Neural cell (in vitro differentiated cells): ENCODE measurements at regions not wholly inside any gene's neighbourhood (a gene's known extent, or its start where the extent isn't known, plus 50 kb on each side); places are given as distances from the start of the nearest gene placed in this dataset.

Source experiments
- CTCF ChIP-seq: fragments of 450-650 bp; IDR thresholded peaks from 2 replicates; pipeline ENCODE4 v1.5.1; 2014; ENCODE audit warnings: antibody characterized with exemption, mild to moderate bottlenecking, moderate library complexity; ENCODE audit not compliant: poor library complexity, severe bottlenecking
- EP300 ChIP-seq: fragments of 450-650 bp; conservative IDR thresholded peaks from 2 replicates; pipeline ENCODE4 v1.6.1; 2014; ENCODE audit warnings: antibody characterized with exemption, mild to moderate bottlenecking, moderate library complexity; ENCODE audit not compliant: poor library complexity, severe bottlenecking
- EZH2 ChIP-seq: fragments of 200-600, 300-800 bp; shearing (Covaris generic), sonication (generic); IDR thresholded peaks from 2 replicates; pipeline ENCODE4 v1.6.1; 2014; ENCODE audit warnings: antibody characterized with exemption, low read length, borderline replicate concordance, mild to moderate bottlenecking; ENCODE audit not compliant: insufficient read depth, poor library complexity, severe bottlenecking
- POLR2AphosphoS5 ChIP-seq: IDR thresholded peaks from 2 replicates; pipeline ENCODE4 v1.6.1; 2012
- SMC3 ChIP-seq: fragments of 450-650 bp; conservative IDR thresholded peaks from 2 replicates; pipeline ENCODE4 v1.6.1; 2014; ENCODE audit warnings: antibody characterized with exemption, mild to moderate bottlenecking, moderate library complexity; ENCODE audit not compliant: poor library complexity
- TAF1 ChIP-seq: IDR thresholded peaks from 2 replicates; pipeline ENCODE4 v1.6.1; 2012; ENCODE audit warnings: low read depth
- TF ChIP-seq, protein P1 (sequence below): IDR thresholded peaks from 2 replicates; pipeline ENCODE4 v1.6.1; 2012; ENCODE audit warnings: borderline replicate concordance

- no peak for TF ChIP-seq EZH2
- no peak for TF ChIP-seq CTCF
- TF ChIP-seq, protein P1, sequence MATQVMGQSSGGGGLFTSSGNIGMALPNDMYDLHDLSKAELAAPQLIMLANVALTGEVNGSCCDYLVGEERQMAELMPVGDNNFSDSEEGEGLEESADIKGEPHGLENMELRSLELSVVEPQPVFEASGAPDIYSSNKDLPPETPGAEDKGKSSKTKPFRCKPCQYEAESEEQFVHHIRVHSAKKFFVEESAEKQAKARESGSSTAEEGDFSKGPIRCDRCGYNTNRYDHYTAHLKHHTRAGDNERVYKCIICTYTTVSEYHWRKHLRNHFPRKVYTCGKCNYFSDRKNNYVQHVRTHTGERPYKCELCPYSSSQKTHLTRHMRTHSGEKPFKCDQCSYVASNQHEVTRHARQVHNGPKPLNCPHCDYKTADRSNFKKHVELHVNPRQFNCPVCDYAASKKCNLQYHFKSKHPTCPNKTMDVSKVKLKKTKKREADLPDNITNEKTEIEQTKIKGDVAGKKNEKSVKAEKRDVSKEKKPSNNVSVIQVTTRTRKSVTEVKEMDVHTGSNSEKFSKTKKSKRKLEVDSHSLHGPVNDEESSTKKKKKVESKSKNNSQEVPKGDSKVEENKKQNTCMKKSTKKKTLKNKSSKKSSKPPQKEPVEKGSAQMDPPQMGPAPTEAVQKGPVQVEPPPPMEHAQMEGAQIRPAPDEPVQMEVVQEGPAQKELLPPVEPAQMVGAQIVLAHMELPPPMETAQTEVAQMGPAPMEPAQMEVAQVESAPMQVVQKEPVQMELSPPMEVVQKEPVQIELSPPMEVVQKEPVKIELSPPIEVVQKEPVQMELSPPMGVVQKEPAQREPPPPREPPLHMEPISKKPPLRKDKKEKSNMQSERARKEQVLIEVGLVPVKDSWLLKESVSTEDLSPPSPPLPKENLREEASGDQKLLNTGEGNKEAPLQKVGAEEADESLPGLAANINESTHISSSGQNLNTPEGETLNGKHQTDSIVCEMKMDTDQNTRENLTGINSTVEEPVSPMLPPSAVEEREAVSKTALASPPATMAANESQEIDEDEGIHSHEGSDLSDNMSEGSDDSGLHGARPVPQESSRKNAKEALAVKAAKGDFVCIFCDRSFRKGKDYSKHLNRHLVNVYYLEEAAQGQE = no peak
- TF ChIP-seq EP300 = no peak
- no peak for TF ChIP-seq TAF1
- TF ChIP-seq POLR2AphosphoS5 = no peak
- no peak for TF ChIP-seq SMC3
Measured at GRCh38 chr21:27953340-27954045, 986.6 kb upstream of the ADAMTS5 start.
